ENCODE measurements at regions not wholly inside any gene's neighbourhood (a gene's known extent, or its start where the extent isn't known, plus 50 kb on each side); places are given as distances from the start of the nearest gene placed in this dataset.
A peak's percentile ranks its signal among the peaks of the same experiment; 100 is the strongest.

- DNase-seq (ENCODE audit: low read depth) (no peak), FAIRE-seq (peak; percentile 32)
- Mint-ChIP-seq H3K4me1 (ENCODE audit: low read depth, unreplicated experiment) (peaks cover 4% of the 10 kb centered on the region), H3K36me3 (ENCODE audit: low read depth, unreplicated experiment) (no peaks in the 10 kb centered on the region), H3K27me3 (ENCODE audit: low read depth, unreplicated experiment) (no peaks in the 10 kb centered on the region), H3K4me3 (ENCODE audit: unreplicated experiment) (no peak overlapping the region), H3K27ac (ENCODE audit: unreplicated experiment) (no peak overlapping the region), H3K9me3 (ENCODE audit: unreplicated experiment) (no peaks in the 10 kb centered on the region)
- H3K36me3 ChIP-seq (ENCODE audit: insufficient read depth, low read length): no peaks in the 10 kb centered on the region
- H4K20me1 ChIP-seq (ENCODE audit: insufficient read depth, low read length): no peaks in the 10 kb centered on the region
- no peak overlapping the region for H3K9ac ChIP-seq (ENCODE audit: low read length)
- no peaks in the 10 kb centered on the region for H3K79me2 ChIP-seq (ENCODE audit: insufficient read depth, low read length)
- no peak overlapping the region for H3K4me2 ChIP-seq (ENCODE audit: low read length)
- no peak overlapping the region for H2AFZ ChIP-seq (ENCODE audit: low read depth, low read length)
- no peak overlapping the region for H3K4me3 ChIP-seq (ENCODE audit: insufficient read depth, low read depth, low read length)
- H3K27ac ChIP-seq (ENCODE audit: low read depth, low read length): no peak overlapping the region
- no peaks in the 10 kb centered on the region for H3K9me3 ChIP-seq (ENCODE audit: insufficient read depth, low read depth, low read length)
- no peaks in the 10 kb centered on the region for H3K4me1 ChIP-seq (ENCODE audit: insufficient read depth, low read length)
- no peaks in the 10 kb centered on the region for H3K27me3 ChIP-seq (ENCODE audit: insufficient read depth, low read length)
- TF ChIP-seq CTCF (IDR thresholded peaks at IDR 0.05; ENCODE audit: insufficient read depth, low read depth, low read length) (no peak), EZH2 (IDR thresholded peaks at IDR 0.05; ENCODE audit: insufficient read depth, low read length) (no peak)
Measured at GRCh38 chr6:14792118-14792955, 453.5 kb upstream of the JARID2 start.

- Histone ChIP-seq H3K4me1 (ENCODE audit: insufficient read depth, low read length) (no peaks in the 10 kb centered on the region), H2AFZ (ENCODE audit: low read depth, low read length) (no peak overlapping the region), H3K9me3 (ENCODE audit: insufficient read depth, low read depth, low read length) (no peaks in the 10 kb centered on the region), H3K36me3 (ENCODE audit: insufficient read depth, low read length) (no peaks in the 10 kb centered on the region), H3K79me2 (ENCODE audit: insufficient read depth, low read length) (no peaks in the 10 kb centered on the region), H3K27me3 (ENCODE audit: insufficient read depth, low read length) (no peaks in the 10 kb centered on the region), H3K4me3 (ENCODE audit: insufficient read depth, low read depth, low read length) (no peak overlapping the region), H3K4me2 (ENCODE audit: low read length) (no peak overlapping the region), H3K9ac (ENCODE audit: low read length) (no peak overlapping the region), H4K20me1 (ENCODE audit: insufficient read depth, low read length) (no peaks in the 10 kb centered on the region), H3K27ac (ENCODE audit: low read depth, low read length) (no peak overlapping the region)
- Mint-ChIP-seq H3K4me3 (ENCODE audit: unreplicated experiment) (no peak overlapping the region), H3K36me3 (ENCODE audit: low read depth, unreplicated experiment) (no peaks in the 10 kb centered on the region), H3K27ac (ENCODE audit: unreplicated experiment) (no peak overlapping the region), H3K27me3 (ENCODE audit: low read depth, unreplicated experiment) (no peaks in the 10 kb centered on the region), H3K9me3 (ENCODE audit: unreplicated experiment) (peaks cover 2% of the 10 kb centered on the region), H3K4me1 (ENCODE audit: low read depth, unreplicated experiment) (peaks cover 13% of the 10 kb centered on the region)
- TF ChIP-seq EZH2 (IDR thresholded peaks at IDR 0.05; ENCODE audit: insufficient read depth, low read length) (no peak), CTCF (IDR thresholded peaks at IDR 0.05; ENCODE audit: insufficient read depth, low read depth, low read length) (no peak)
- FAIRE-seq (no peak), DNase-seq (ENCODE audit: low read depth) (no peak)
Measured at GRCh38 chr6:14795451-14795850, 450.4 kb upstream of the JARID2 start.
